HG03439 (cell line): ENCODE measurements at regions not wholly inside any gene's neighbourhood (a gene's known extent, or its start where the extent isn't known, plus 50 kb on each side); places are given as distances from the start of the nearest gene placed in this dataset.
"Not testable (repeated sequence)": the region's sequence is repeated elsewhere in the genome, so short reads cannot be mapped to it uniquely, and the experiment has no call there.

Experiments
- ATAC-seq: cut with Tn5 transposase; IDR thresholded peaks from one replicate; pipeline ENCODE4 v1.9.1; 2021; ENCODE audit warnings: mild to moderate bottlenecking, moderate library complexity; ENCODE audit not compliant: unreplicated experiment

- ATAC-seq: no peak
Measured at GRCh38 chr16:73427164-73427563, 379.2 kb upstream of the ZFHX3 start.

- ATAC-seq: no peak
Measured at GRCh38 chr16:73426433-73427160, 378.7 kb upstream of the ZFHX3 start.

- ATAC-seq: no peak
Measured at GRCh38 chr16:73420676-73421075, 372.7 kb upstream of the ZFHX3 start.

GRCh38 chr16:73420244-73420643 lies 372.3 kb upstream of the ZFHX3 start:
- ATAC-seq: no peak

GRCh38 chr16:73418691-73419090 lies 370.8 kb upstream of the ZFHX3 start:
- ATAC-seq: no peak

GRCh38 chr16:73418051-73418450 lies 370.1 kb upstream of the ZFHX3 start:
- ATAC-seq: no peak

GRCh38 chr16:73415286-73415685 lies 367.4 kb upstream of the ZFHX3 start:
- no peak for ATAC-seq

GRCh38 chr16:73414638-73415037 lies 366.7 kb upstream of the ZFHX3 start:
- ATAC-seq: no peak

GRCh38 chr16:73413830-73414190 lies 365.9 kb upstream of the ZFHX3 start:
- no peak for ATAC-seq

GRCh38 chr16:73413091-73413829 lies 365.3 kb upstream of the ZFHX3 start:
- no peak for ATAC-seq

GRCh38 chr16:73412416-73412815 lies 364.5 kb upstream of the ZFHX3 start:
- ATAC-seq: no peak

GRCh38 chr16:73408716-73409115 lies 360.8 kb upstream of the ZFHX3 start:
- ATAC-seq: no peak

- no peak for ATAC-seq
Measured at GRCh38 chr16:73408311-73408710, 360.4 kb upstream of the ZFHX3 start.

- ATAC-seq: no peak
Measured at GRCh38 chr16:73405851-73406250, 357.9 kb upstream of the ZFHX3 start.

- no peak for ATAC-seq
Measured at GRCh38 chr16:73404001-73404400, 356.1 kb upstream of the ZFHX3 start.

GRCh38 chr16:73403291-73403690 lies 355.4 kb upstream of the ZFHX3 start:
- ATAC-seq: no peak

- no peak for ATAC-seq
Measured at GRCh38 chr16:73400951-73401350, 353.0 kb upstream of the ZFHX3 start.

- no peak for ATAC-seq
Measured at GRCh38 chr16:73399997-73400396, 352.1 kb upstream of the ZFHX3 start.

- ATAC-seq: no peak
Measured at GRCh38 chr16:73399486-73399885, 351.6 kb upstream of the ZFHX3 start.

GRCh38 chr16:73398604-73399003 lies 350.7 kb upstream of the ZFHX3 start:
- not testable (repeated sequence) for ATAC-seq

- no peak for ATAC-seq
Measured at GRCh38 chr16:73396556-73396955, 348.6 kb upstream of the ZFHX3 start.

GRCh38 chr16:73390936-73391335 lies 343.0 kb upstream of the ZFHX3 start:
- no peak for ATAC-seq

GRCh38 chr16:73390491-73390890 lies 342.6 kb upstream of the ZFHX3 start:
- no peak for ATAC-seq
